H1 (cell line): ENCODE measurements at regions not wholly inside any gene's neighbourhood (a gene's known extent, or its start where the extent isn't known, plus 50 kb on each side); places are given as distances from the start of the nearest gene placed in this dataset.

Experiments used
- CTCF ChIA-PET: fragments of 300-600 bp; sonication (Branson Sonifier 250); formaldehyde crosslinking; loops from one replicate; lab custom pipeline; 2021; ENCODE audit not compliant: partially characterized antibody; lab: Charles Lee
- POLR2A ChIA-PET: fragments of 300-600 bp; sonication (Branson Sonifier 250); formaldehyde crosslinking; loops from one replicate; lab custom pipeline; 2021; ENCODE audit warnings: inconsistent platforms; ENCODE audit not compliant: partially characterized antibody; lab: Charles Lee
- DNase-seq, 2 experiments: peaks; one replicate each; pipeline versions ENCODE4 v3.0.0 to v3.0.0-alpha.2; 2010 to 2022; ENCODE audit warnings: low spot score in 2 of 2, low read depth in 1 of 2, mixed read lengths in 1 of 2
- FAIRE-seq: peaks from 2 replicates; lab custom pipeline; 2011; peaks lifted over from hg19 to GRCh38; lab: Jason Lieb, UNC
- H2AFZ ChIP-seq: 2 replicates; pipeline ENCODE4 v1.8.1; 2012; ENCODE audit warnings: low read length, inconsistent platforms
- H2AK5ac ChIP-seq: 2 replicates; pipeline ENCODE4 v1.6.1; 2013; ENCODE audit warnings: low read depth, low read length
- H2BK120ac ChIP-seq: replicated peaks from 2 replicates; pipeline ENCODE3; 2013; ENCODE audit warnings: low read depth, low read length, inconsistent platforms
- H2BK12ac ChIP-seq: 2 replicates; pipeline ENCODE4 v1.6.1; 2013; ENCODE audit warnings: low read depth, low read length
- H2BK15ac ChIP-seq: 2 replicates; pipeline ENCODE4 v1.6.1; 2013; ENCODE audit warnings: low read length
- H2BK20ac ChIP-seq: 2 replicates; pipeline ENCODE4 v1.6.1; 2013; ENCODE audit warnings: low read length
- H2BK5ac ChIP-seq: 2 replicates; pipeline ENCODE4 v1.6.1; 2013; ENCODE audit warnings: low read depth, low read length
- H3K14ac ChIP-seq: 2 replicates; pipeline ENCODE4 v1.6.1; 2013; ENCODE audit warnings: inconsistent platforms; ENCODE audit not compliant: insufficient read length
- H3K18ac ChIP-seq: 2 replicates; pipeline ENCODE4 v1.6.1; 2013; ENCODE audit warnings: low read length; ENCODE audit errors: extremely low read depth
- H3K23ac ChIP-seq: 2 replicates; pipeline ENCODE4 v1.6.1; 2013; ENCODE audit warnings: inconsistent platforms; ENCODE audit not compliant: insufficient read length
- H3K23me2 ChIP-seq: 2 replicates; pipeline ENCODE4 v1.6.1; 2013; ENCODE audit warnings: low read depth, low read length
- H3K27ac ChIP-seq: 2 replicates; pipeline ENCODE4 v1.6.1; 2011; ENCODE audit warnings: low read depth, low read length, inconsistent platforms
- H3K27me3 ChIP-seq, 4 experiments: replicated peaks in 1 of 4; 1 replicate in 1 of 4; 2 replicates in 3 of 4; pipeline versions ENCODE4 v1.6.1 to v1.8.1; 2011 to 2013; ENCODE audit warnings: low read length in 3 of 4, mild to moderate bottlenecking in 3 of 4, inconsistent platforms in 2 of 4, mixed read lengths in 2 of 4, moderate library complexity in 1 of 4; ENCODE audit not compliant: control insufficient read depth in 3 of 4, insufficient read depth in 3 of 4; ENCODE audit errors: extremely low read depth in 1 of 4
- H3K36me3 ChIP-seq, 4 experiments: 2 replicates each; pipeline versions ENCODE4 v1.6.1 to v1.8.1; 2011 to 2013; ENCODE audit warnings: mild to moderate bottlenecking in 4 of 4, low read length in 3 of 4, moderate library complexity in 2 of 4, control low read depth in 1 of 4, inconsistent platforms in 1 of 4; ENCODE audit not compliant: insufficient read depth in 4 of 4, control insufficient read depth in 2 of 4
- H3K4ac ChIP-seq: replicated peaks from 2 replicates; pipeline ENCODE3; 2013; ENCODE audit warnings: low read length, low read depth, mixed read lengths, inconsistent platforms; ENCODE audit not compliant: insufficient read length
- H3K4me1 ChIP-seq, 4 experiments: replicated peaks in 1 of 4; 1 replicate in 1 of 4; 2 replicates in 3 of 4; pipeline versions ENCODE4 v1.6.1 to v1.8.1; 2011 to 2013; ENCODE audit warnings: low read length in 3 of 4, inconsistent platforms in 2 of 4, mixed read lengths in 1 of 4; ENCODE audit not compliant: insufficient read depth in 4 of 4, control insufficient read depth in 3 of 4
- H3K4me2 ChIP-seq, 2 experiments: 2 replicates each; pipeline versions ENCODE4 v1.6.1 to v1.8.1; 2011 to 2013; ENCODE audit warnings: low read depth in 2 of 2, low read length in 2 of 2, control low read depth in 1 of 2, inconsistent platforms in 1 of 2, mild to moderate bottlenecking in 1 of 2; ENCODE audit not compliant: insufficient read depth in 1 of 2
- H3K4me3 ChIP-seq, 4 experiments: fragments of 200-600, 300-600 bp in 1 of 4; sonication (generic), shearing (Covaris generic), sonication (Bioruptor Twin) in 1 of 4; 2 replicates each; pipeline versions ENCODE4 v1.5.1 to v1.8.1; 2011 to 2016; ENCODE audit warnings: low read length in 4 of 4, low read depth in 3 of 4, control low read depth in 2 of 4, inconsistent platforms in 2 of 4, mild to moderate bottlenecking in 2 of 4, mixed read lengths in 1 of 4, moderate library complexity in 1 of 4; ENCODE audit not compliant: insufficient read depth in 2 of 4; ENCODE audit errors: extremely low read depth in 1 of 4
- H3K56ac ChIP-seq: replicated peaks from 2 replicates; pipeline ENCODE3; 2013; ENCODE audit warnings: low read depth, mild to moderate bottlenecking, mixed read lengths, low read length, inconsistent platforms; ENCODE audit not compliant: insufficient read length
- H3K79me1 ChIP-seq: 2 replicates; pipeline ENCODE4 v1.6.1; 2013; ENCODE audit warnings: low read depth, low read length, control low read depth
- H3K79me2 ChIP-seq, 2 experiments: 2 replicates each; pipeline versions ENCODE4 v1.6.1 to v1.8.1; 2012 to 2013; ENCODE audit warnings: low read length in 2 of 2, mild to moderate bottlenecking in 2 of 2, inconsistent platforms in 1 of 2; ENCODE audit not compliant: insufficient read depth in 2 of 2, control insufficient read depth in 1 of 2
- H3K9ac ChIP-seq, 4 experiments: replicated peaks in 1 of 4; 1 replicate in 1 of 4; 2 replicates in 3 of 4; pipeline versions ENCODE4 v1.6.1 to v1.8.1; 2011 to 2013; ENCODE audit warnings: low read depth in 3 of 4, low read length in 3 of 4, control low read depth in 2 of 4, mild to moderate bottlenecking in 2 of 4, moderate library complexity in 2 of 4, inconsistent platforms in 1 of 4; ENCODE audit errors: extremely low read depth in 1 of 4
- H3K9me3 ChIP-seq, 2 experiments: 2 replicates each; pipeline versions ENCODE4 v1.6.1 to v1.8.1; 2012 to 2013; ENCODE audit warnings: mild to moderate bottlenecking in 2 of 2, moderate library complexity in 2 of 2, control low read depth in 1 of 2, inconsistent platforms in 1 of 2, low read depth in 1 of 2, low read length in 1 of 2, mixed read lengths in 1 of 2; ENCODE audit not compliant: insufficient read depth in 2 of 2
- H4K20me1 ChIP-seq, 2 experiments: replicated peaks in 1 of 2; 2 replicates each; pipeline versions ENCODE3 to v1.8.1; 2011 to 2013; ENCODE audit warnings: inconsistent platforms in 2 of 2, low read length in 2 of 2, mild to moderate bottlenecking in 1 of 2; ENCODE audit not compliant: insufficient read depth in 2 of 2, control insufficient read depth in 1 of 2
- H4K5ac ChIP-seq: 2 replicates; pipeline ENCODE4 v1.6.1; 2013; ENCODE audit warnings: low read length, low read depth, mixed read lengths, inconsistent platforms; ENCODE audit not compliant: insufficient read length
- H4K8ac ChIP-seq: 2 replicates; pipeline ENCODE4 v1.8.0; 2013; ENCODE audit warnings: mild to moderate bottlenecking, moderate library complexity, low read length, inconsistent platforms; ENCODE audit not compliant: insufficient read depth; ENCODE audit errors: extremely low read depth
- H4K91ac ChIP-seq: replicated peaks from 2 replicates; pipeline ENCODE3; 2013; ENCODE audit warnings: low read length, mixed read lengths, inconsistent platforms; ENCODE audit not compliant: insufficient read length
- CBX8 ChIP-seq: fragments of 300-800, 300-1000 bp; sonication (generic); IDR thresholded peaks from 2 replicates; pipeline ENCODE4 v1.7.1; 2016; ENCODE audit warnings: low read depth, low read length, borderline replicate concordance
- HDAC2 ChIP-seq, 2 experiments: fragments of 300-600 bp in 1 of 2; sonication (generic) in 1 of 2; IDR thresholded peaks; 2 replicates each; pipeline ENCODE4 v1.6.1; 2011 to 2012; ENCODE audit warnings: low read depth in 2 of 2, low read length in 2 of 2, mild to moderate bottlenecking in 2 of 2, moderate library complexity in 2 of 2, borderline replicate concordance in 1 of 2, inconsistent platforms in 1 of 2
- KDM5A ChIP-seq: fragments of 200-600 bp; IDR thresholded peaks from 2 replicates; pipeline ENCODE4 v1.7.1; 2012; ENCODE audit warnings: mild to moderate bottlenecking, low read length, inconsistent platforms, mixed read lengths
- MAX ChIP-seq: IDR thresholded peaks from 2 replicates; pipeline ENCODE4 v1.6.1; 2012; ENCODE audit warnings: inconsistent platforms
- WGBS, 2 experiments: shearing (Covaris generic) in 1 of 2; methylation state at CpG; one replicate each; pipeline versions ENCODE4 v1.1.6 to v1.1.7; 2013 to 2015; ENCODE audit warnings: low lambda C conversion rate in 2 of 2, mixed read lengths in 2 of 2, inconsistent platforms in 1 of 2, low coverage in 1 of 2, missing lambda C conversion rate in 1 of 2; ENCODE audit not compliant: insufficient replicate concordance in 2 of 2, insufficient coverage in 1 of 2, insufficient read length in 1 of 2; ENCODE audit errors: extremely low coverage in 1 of 2, missing lambda C conversion rate in 1 of 2; 5-methylcytosine and 5-hydroxymethylcytosine counted together

DNA sequence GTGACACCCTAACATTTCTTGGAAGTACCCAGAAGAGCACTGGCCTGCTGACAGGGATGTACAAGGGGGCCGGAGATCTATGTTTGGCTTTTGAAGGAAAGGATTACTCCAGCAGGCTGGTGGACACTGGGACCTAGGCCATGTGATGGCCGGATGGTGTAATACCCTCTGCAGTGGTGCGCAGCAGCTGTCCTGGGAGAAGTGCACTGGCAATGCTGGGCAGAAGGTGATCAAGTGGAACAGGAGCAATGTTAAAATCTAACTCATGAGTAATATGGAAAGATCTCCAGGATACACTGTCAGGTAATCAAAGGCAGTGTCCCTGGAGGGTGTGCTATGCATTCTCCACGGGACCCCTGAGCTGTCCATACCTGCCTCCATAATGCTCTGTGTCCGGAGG lies 71.2 kb upstream of the POMGNT2 start:
- Histone ChIP-seq H2BK15ac (no peak overlapping the region), H2AFZ (no peak overlapping the region), H3K4ac (no peak overlapping the region), H3K14ac (no peak overlapping the region), H4K91ac (no peak overlapping the region), H3K4me2 (no peak overlapping the region), H3K36me3 (no peaks in the 10 kb centered on the region), H3K9ac (no peak overlapping the region), H3K79me2 (no peaks in the 10 kb centered on the region), H2BK5ac (0 out of 2 replicates have a peak overlapping the region, but pooled peaks have one; percentile 41), H3K56ac (no peak overlapping the region), H3K18ac (no peak overlapping the region), H2AK5ac (no peak overlapping the region; the same call in 1 of the 2 replicates), H2BK12ac (no peak overlapping the region), H3K4me3 (no peak overlapping the region), H3K27ac (no peak overlapping the region), H4K8ac (no peak overlapping the region), H4K20me1 (no peaks in the 10 kb centered on the region), H3K23ac (no peak overlapping the region), H2BK20ac (no peak overlapping the region), H3K79me1 (no peaks in the 10 kb centered on the region), H3K4me1 (no peaks in the 10 kb centered on the region; a peak in 1 of 7 replicates), H2BK120ac (no peak overlapping the region), H3K23me2 (no peaks in the 10 kb centered on the region), H3K9me3 (no peaks in the 10 kb centered on the region), H3K27me3 (no peaks in the 10 kb centered on the region), H4K5ac (no peak overlapping the region)
- TF ChIP-seq HDAC2 (IDR thresholded peaks at IDR 0.05; ENCODE audit: borderline replicate concordance in 1 of 2, low read depth in 2 of 2, low read length in 2 of 2) (no peak), MAX (no peak), CBX8 (no peak), KDM5A (no peak)
- ChIA-PET CTCF (interaction anchor here (1.1 to 1.7 kb wide), 2 partner anchors 106 to 215 kb away, joined by 3 to 6 read pairs; no protein-coding TSS in a partner anchor), POLR2A (no interaction called here)
- 85% methylated on average over 5 of the region's 5 CpGs; no CpG with 5 or more reads in 1 of the 2 experiments for WGBS, 2 experiments
- no peak for FAIRE-seq
- DNase-seq = no peak
